Cardiac fibroblast (primary cell): ENCODE measurements at regions not wholly inside any gene's neighbourhood (a gene's known extent, or its start where the extent isn't known, plus 50 kb on each side); places are given as distances from the start of the nearest gene placed in this dataset.

Source experiments
- DNase-seq, 2 donors: peaks; one replicate each; pipeline versions ENCODE4 v3.0.0 to v3.0.0-alpha.2; 2010; ENCODE audit warnings: low read depth in 2 of 2
- H3K4me3 ChIP-seq, 2 donors: replicated peaks in 1 of 2; 1 replicate in 1 of 2; 2 replicates in 1 of 2; pipeline ENCODE4 v1.5.1; 2011; ENCODE audit warnings: low read depth in 2 of 2, low read length in 2 of 2, mild to moderate bottlenecking in 2 of 2, moderate library complexity in 1 of 2
- CTCF ChIP-seq: IDR thresholded peaks from one replicate; pipeline ENCODE4 v1.5.1; 2011; ENCODE audit warnings: low read depth, mild to moderate bottlenecking, low read length, inconsistent platforms

- no peak for TF ChIP-seq CTCF
- DNase-seq = no peak
- no peak overlapping the region for H3K4me3 ChIP-seq
These were observed 162.8 kb downstream of the PIK3R1 start for GRCh38 chr5:68378204-68378820.

GRCh38 chr5:68379275-68380036 lies 163.9 kb downstream of the PIK3R1 start:
- no peak overlapping the region for H3K4me3 ChIP-seq
- DNase-seq = peak in 1 of 2 donors; percentile 21
- no peak for TF ChIP-seq CTCF

GRCh38 chr5:68380078-68380477 lies 164.5 kb downstream of the PIK3R1 start:
- no peak for DNase-seq
- TF ChIP-seq CTCF = no peak
- H3K4me3 ChIP-seq = no peak overlapping the region

- DNase-seq = no peak
These were observed 165.5 kb downstream of the PIK3R1 start for GRCh38 chr5:68381060-68381459.

GRCh38 chr5:68381909-68382308 lies 166.4 kb downstream of the PIK3R1 start:
- peak in 1 of 2 donors; percentile 22 for DNase-seq
- no peak for TF ChIP-seq CTCF
- no peak overlapping the region for H3K4me3 ChIP-seq

More at GRCh38 chr5:68381060-68381459, 165.5 kb downstream of the PIK3R1 start:
- H3K4me3 ChIP-seq = no peak overlapping the region
- TF ChIP-seq CTCF = no peak

GRCh38 chr5:68382640-68383039 lies 167.1 kb downstream of the PIK3R1 start:
- DNase-seq = peak; percentile 20 to 39
- TF ChIP-seq CTCF = no peak
- H3K4me3 ChIP-seq = no peak overlapping the region
